Endothelial cell (in vitro differentiated cells): ENCODE measurements at regions not wholly inside any gene's neighbourhood (a gene's known extent, or its start where the extent isn't known, plus 50 kb on each side); places are given as distances from the start of the nearest gene placed in this dataset.

ENCODE experiments used
- DNase-seq: peaks from one replicate; pipeline ENCODE4 v3.0.0; 2021; ENCODE audit warnings: low spot score
- H3K27ac Mint-ChIP-seq: one replicate; pipeline ENCODE4 v1.8.0; 2021; ENCODE audit warnings: mixed read lengths, inconsistent platforms; ENCODE audit not compliant: unreplicated experiment
- H3K27me3 Mint-ChIP-seq: one replicate; pipeline ENCODE4 v1.8.0; 2021; ENCODE audit warnings: mild to moderate bottlenecking, moderate library complexity, mixed read lengths, inconsistent platforms; ENCODE audit not compliant: unreplicated experiment
- H3K36me3 Mint-ChIP-seq: one replicate; pipeline ENCODE4 v1.8.0; 2021; ENCODE audit warnings: mild to moderate bottlenecking, low read depth, mixed read lengths, inconsistent platforms; ENCODE audit not compliant: unreplicated experiment
- H3K4me1 Mint-ChIP-seq: one replicate; pipeline ENCODE4 v1.8.0; 2021; ENCODE audit warnings: mild to moderate bottlenecking, mixed read lengths, inconsistent platforms; ENCODE audit not compliant: unreplicated experiment
- H3K4me3 Mint-ChIP-seq: one replicate; pipeline ENCODE4 v1.8.0; 2021; ENCODE audit warnings: mild to moderate bottlenecking, mixed read lengths, inconsistent platforms; ENCODE audit not compliant: unreplicated experiment
- H3K9me3 Mint-ChIP-seq: one replicate; pipeline ENCODE4 v1.8.0; 2021; ENCODE audit warnings: mixed read lengths, inconsistent platforms; ENCODE audit not compliant: unreplicated experiment
- CTCF ChIP-seq: fragments of 200-600 bp; sonication (generic); IDR thresholded peaks from one replicate; pipeline ENCODE4 v1.5.0; 2021; ENCODE audit warnings: antibody characterized with exemption; ENCODE audit not compliant: unreplicated experiment

GRCh38 chr14:71287567-71287966 is 380.3 kb downstream of the PCNX1 start:
- no peak for DNase-seq
- no peaks in the 10 kb centered on the region for H3K36me3 Mint-ChIP-seq
- no peaks in the 10 kb centered on the region for H3K4me1 Mint-ChIP-seq
- H3K9me3 Mint-ChIP-seq: no peaks in the 10 kb centered on the region
- H3K4me3 Mint-ChIP-seq: no peak overlapping the region
- H3K27ac Mint-ChIP-seq: no peak overlapping the region
- peaks cover 2% of the 10 kb centered on the region for H3K27me3 Mint-ChIP-seq
- no peak for TF ChIP-seq CTCF

- no peak for TF ChIP-seq CTCF
- no peak overlapping the region for H3K27ac Mint-ChIP-seq
- no peak overlapping the region for H3K4me3 Mint-ChIP-seq
- no peak for DNase-seq
- no peaks in the 10 kb centered on the region for H3K9me3 Mint-ChIP-seq
- H3K27me3 Mint-ChIP-seq: peaks cover 2% of the 10 kb centered on the region
- no peaks in the 10 kb centered on the region for H3K36me3 Mint-ChIP-seq
- no peaks in the 10 kb centered on the region for H3K4me1 Mint-ChIP-seq
Observed at GRCh38 chr14:71289536-71289935, 382.3 kb downstream of the PCNX1 start.

- Mint-ChIP-seq H3K4me3 (no peak overlapping the region), H3K27ac (no peak overlapping the region), H3K4me1 (no peaks in the 10 kb centered on the region), H3K27me3 (peaks cover 2% of the 10 kb centered on the region), H3K9me3 (no peaks in the 10 kb centered on the region), H3K36me3 (no peaks in the 10 kb centered on the region)
- TF ChIP-seq CTCF: no peak
- no peak for DNase-seq
Observed at GRCh38 chr14:71290301-71290700, 383.0 kb downstream of the PCNX1 start.

- no peaks in the 10 kb centered on the region for H3K36me3 Mint-ChIP-seq
- DNase-seq: no peak
- H3K9me3 Mint-ChIP-seq: no peaks in the 10 kb centered on the region
- peaks cover 2% of the 10 kb centered on the region for H3K27me3 Mint-ChIP-seq
- TF ChIP-seq CTCF: no peak
- no peak overlapping the region for H3K4me3 Mint-ChIP-seq
- H3K27ac Mint-ChIP-seq: no peak overlapping the region
- H3K4me1 Mint-ChIP-seq: no peaks in the 10 kb centered on the region
Observed at GRCh38 chr14:71290960-71291466, 383.8 kb downstream of the PCNX1 start.

GRCh38 chr14:71296184-71296583 is 388.9 kb downstream of the PCNX1 start:
- no peak for DNase-seq
- Mint-ChIP-seq H3K9me3 (no peaks in the 10 kb centered on the region), H3K4me3 (no peak overlapping the region), H3K4me1 (no peaks in the 10 kb centered on the region), H3K27ac (no peak overlapping the region), H3K36me3 (no peaks in the 10 kb centered on the region), H3K27me3 (no peaks in the 10 kb centered on the region)
- no peak for TF ChIP-seq CTCF
